ENCODE measurements at regions not wholly inside any gene's neighbourhood (a gene's known extent, or its start where the extent isn't known, plus 50 kb on each side); places are given as distances from the start of the nearest gene placed in this dataset.

GRCh38 chr6:137762168-137763090, 104.6 kb upstream of the TNFAIP3 start:
- TF ChIP-seq RAD21 (IDR thresholded peaks at IDR 0.05; ENCODE audit: low read depth) (no peak), CREB1 (IDR thresholded peaks at IDR 0.05; ENCODE audit: low read depth) (no peak), TCF12 (IDR thresholded peaks at IDR 0.05; ENCODE audit: low read depth) (no peak), YY1 (IDR thresholded peaks at IDR 0.05; ENCODE audit: low read depth) (no peak)
- TF ChIP-seq, protein P1, sequence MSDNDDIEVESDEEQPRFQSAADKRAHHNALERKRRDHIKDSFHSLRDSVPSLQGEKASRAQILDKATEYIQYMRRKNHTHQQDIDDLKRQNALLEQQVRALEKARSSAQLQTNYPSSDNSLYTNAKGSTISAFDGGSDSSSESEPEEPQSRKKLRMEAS (IDR thresholded peaks at IDR 0.05) = no peak

GRCh38 chr6:137763436-137763835, 103.6 kb upstream of the TNFAIP3 start:
- TF ChIP-seq, protein P2, sequence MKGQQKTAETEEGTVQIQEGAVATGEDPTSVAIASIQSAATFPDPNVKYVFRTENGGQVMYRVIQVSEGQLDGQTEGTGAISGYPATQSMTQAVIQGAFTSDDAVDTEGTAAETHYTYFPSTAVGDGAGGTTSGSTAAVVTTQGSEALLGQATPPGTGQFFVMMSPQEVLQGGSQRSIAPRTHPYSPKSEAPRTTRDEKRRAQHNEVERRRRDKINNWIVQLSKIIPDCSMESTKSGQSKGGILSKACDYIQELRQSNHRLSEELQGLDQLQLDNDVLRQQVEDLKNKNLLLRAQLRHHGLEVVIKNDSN (IDR thresholded peaks at IDR 0.05) = no peak
- TF ChIP-seq EP300 (IDR thresholded peaks at IDR 0.05; ENCODE audit: borderline replicate concordance) (no peak), CEBPB (IDR thresholded peaks at IDR 0.05) (no peak), ZBTB7A (IDR thresholded peaks at IDR 0.05; ENCODE audit: low read depth) (no peak)

DNA sequence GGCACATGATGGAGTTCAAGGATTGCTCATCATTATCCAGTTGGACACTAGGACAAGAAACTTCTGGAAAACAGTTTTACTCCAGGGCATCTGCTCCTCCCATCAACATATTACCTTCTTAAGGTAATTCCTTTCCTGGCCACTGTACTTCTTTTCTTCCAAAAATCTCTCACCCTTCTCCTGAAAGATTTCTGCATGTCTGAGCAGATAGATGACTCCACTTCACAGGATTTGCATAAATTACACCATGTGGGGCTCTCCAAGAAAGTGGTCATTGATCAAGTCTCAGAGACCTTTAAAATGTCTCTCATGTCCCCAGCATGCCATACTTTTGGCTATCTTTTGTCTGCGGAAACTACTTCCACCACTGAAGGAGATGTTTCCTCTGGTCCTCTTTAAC, 103.2 kb upstream of the TNFAIP3 start:
- TF ChIP-seq ZBTB7A (IDR thresholded peaks at IDR 0.05; ENCODE audit: low read depth) = no peak
- TF ChIP-seq NFIC (IDR thresholded peaks at IDR 0.05) = no peak
- TF ChIP-seq, protein P1 (IDR thresholded peaks at IDR 0.05) = no peak
- no peak for TF ChIP-seq RAD21 (IDR thresholded peaks at IDR 0.05; ENCODE audit: low read depth)
- TF ChIP-seq TCF12 (IDR thresholded peaks at IDR 0.05; ENCODE audit: low read depth) = no peak
- no peak for TF ChIP-seq CEBPB (IDR thresholded peaks at IDR 0.05)
- no peak for TF ChIP-seq REST (IDR thresholded peaks at IDR 0.05; ENCODE audit: low read depth)
- TF ChIP-seq, protein P2 (IDR thresholded peaks at IDR 0.05) = no peak
- TF ChIP-seq FOXM1 (IDR thresholded peaks at IDR 0.05; ENCODE audit: borderline replicate concordance, low read depth) = no peak
- no peak for TF ChIP-seq TAF1 (IDR thresholded peaks at IDR 0.05; ENCODE audit: low read depth)
- no peak for TF ChIP-seq TEAD4 (IDR thresholded peaks at IDR 0.05)
- TF ChIP-seq EP300 (IDR thresholded peaks at IDR 0.05; ENCODE audit: borderline replicate concordance) = no peak
- no peak for TF ChIP-seq EGR1 (IDR thresholded peaks at IDR 0.05)
- TF ChIP-seq YY1 (IDR thresholded peaks at IDR 0.05; ENCODE audit: low read depth) = no peak
- TF ChIP-seq CREB1 (IDR thresholded peaks at IDR 0.05; ENCODE audit: low read depth) = no peak

DNA sequence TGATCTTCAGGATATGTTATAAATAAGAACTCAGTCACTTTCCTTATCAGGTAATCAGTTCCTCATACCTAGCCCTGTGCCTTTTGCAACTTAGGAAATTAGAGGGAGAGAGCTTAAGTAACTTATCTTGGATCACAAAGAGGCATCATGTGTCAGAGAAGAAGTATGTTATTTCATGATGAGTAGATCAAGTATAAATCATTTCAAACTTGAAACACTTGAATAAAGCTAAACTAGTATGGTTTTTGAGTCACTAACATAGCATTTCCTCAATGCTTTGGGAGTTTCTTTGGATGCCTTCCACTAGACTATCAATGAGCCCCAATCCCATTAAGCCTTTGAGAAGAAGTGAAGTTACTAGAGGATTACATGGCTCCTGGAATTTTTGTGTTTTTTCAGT, 102.6 kb upstream of the TNFAIP3 start:
- TF ChIP-seq TCF12 (IDR thresholded peaks at IDR 0.05; ENCODE audit: low read depth) (no peak), CEBPB (IDR thresholded peaks at IDR 0.05) (no peak), FOXM1 (IDR thresholded peaks at IDR 0.05; ENCODE audit: borderline replicate concordance, low read depth) (no peak), YY1 (IDR thresholded peaks at IDR 0.05; ENCODE audit: low read depth) (no peak), EGR1 (IDR thresholded peaks at IDR 0.05) (no peak), CREB1 (IDR thresholded peaks at IDR 0.05; ENCODE audit: low read depth) (no peak), EP300 (IDR thresholded peaks at IDR 0.05; ENCODE audit: borderline replicate concordance) (no peak), TAF1 (IDR thresholded peaks at IDR 0.05; ENCODE audit: low read depth) (no peak), NFIC (IDR thresholded peaks at IDR 0.05) (no peak), RAD21 (IDR thresholded peaks at IDR 0.05; ENCODE audit: low read depth) (no peak), REST (IDR thresholded peaks at IDR 0.05; ENCODE audit: low read depth) (no peak), ZBTB7A (IDR thresholded peaks at IDR 0.05; ENCODE audit: low read depth) (no peak), TEAD4 (IDR thresholded peaks at IDR 0.05) (no peak)
- TF ChIP-seq, protein P1 (IDR thresholded peaks at IDR 0.05) = no peak
- TF ChIP-seq, protein P2 (IDR thresholded peaks at IDR 0.05) = no peak

GRCh38 chr6:137765059-137765458, 102.0 kb upstream of the TNFAIP3 start:
- TF ChIP-seq EP300 (IDR thresholded peaks at IDR 0.05; ENCODE audit: borderline replicate concordance) (no peak), CREB1 (IDR thresholded peaks at IDR 0.05; ENCODE audit: low read depth) (no peak), TCF12 (IDR thresholded peaks at IDR 0.05; ENCODE audit: low read depth) (no peak), NFIC (IDR thresholded peaks at IDR 0.05) (no peak)
